ENCODE measurements at regions not wholly inside any gene's neighbourhood (a gene's known extent, or its start where the extent isn't known, plus 50 kb on each side); places are given as distances from the start of the nearest gene placed in this dataset.

DNA sequence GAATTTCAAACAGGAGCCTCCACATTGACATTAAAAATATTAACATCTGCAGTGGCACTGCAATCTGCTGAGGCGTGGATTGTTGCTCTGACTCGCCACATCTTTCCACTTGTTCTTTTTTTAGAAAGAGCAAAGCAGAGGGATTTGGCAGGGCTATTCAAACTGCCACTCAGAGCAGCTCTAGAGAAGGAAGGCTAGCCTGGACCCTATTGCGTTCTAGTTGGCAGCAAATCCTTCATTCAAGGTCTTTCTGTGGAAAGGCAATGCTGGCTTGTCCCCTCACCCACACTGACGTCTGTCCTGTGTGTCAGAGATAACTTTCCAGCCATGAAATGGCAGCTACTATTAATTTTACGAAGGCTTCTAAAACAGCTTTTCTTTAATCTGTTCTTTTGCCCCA, 483.2 kb upstream of the SGO1 start:
- peaks cover 0 to 3% of the 10 kb centered on the region in 2 experiments for H3K9me3 ChIP-seq (ENCODE audit: control insufficient read depth in 1 of 2, insufficient read depth in 1 of 2, low read length in 2 of 2)

DNA sequence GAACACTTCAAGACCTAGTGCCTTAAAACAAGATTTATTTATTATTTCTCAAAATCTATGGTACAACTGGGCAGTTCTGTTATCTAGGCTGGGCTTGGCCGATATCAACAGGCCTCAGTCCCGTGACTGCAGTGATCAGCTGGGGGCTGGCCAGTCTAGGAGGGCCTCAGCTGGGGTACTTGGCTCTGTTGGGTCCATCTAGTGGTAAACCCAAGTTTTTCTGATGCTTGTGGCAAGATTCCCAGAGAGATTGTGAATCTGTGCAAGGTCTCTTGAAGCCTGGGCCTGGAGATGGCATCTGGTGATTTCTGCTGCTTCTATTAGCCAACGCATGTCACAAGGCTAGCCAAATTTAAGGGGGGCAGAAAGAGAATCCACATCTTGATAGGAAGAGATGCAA, 482.4 kb upstream of the SGO1 start:
- CTCF ChIA-PET = no interaction called here
- H3K4me3 ChIP-seq (ENCODE audit: low read length) = no peak overlapping the region
- Mint-ChIP-seq H3K27ac (no peak overlapping the region), H3K4me1 (ENCODE audit: low read depth) (no peaks in the 10 kb centered on the region), H3K4me3 (no peak overlapping the region), H3K9me3 (peaks cover 14% of the 10 kb centered on the region), H3K27me3 (no peaks in the 10 kb centered on the region), H3K36me3 (ENCODE audit: low read depth) (no peaks in the 10 kb centered on the region)
- H3K27ac ChIP-seq (ENCODE audit: low read depth in 1 of 2, low read length in 2 of 2) = no peak overlapping the region
- TF ChIP-seq, protein P1, sequence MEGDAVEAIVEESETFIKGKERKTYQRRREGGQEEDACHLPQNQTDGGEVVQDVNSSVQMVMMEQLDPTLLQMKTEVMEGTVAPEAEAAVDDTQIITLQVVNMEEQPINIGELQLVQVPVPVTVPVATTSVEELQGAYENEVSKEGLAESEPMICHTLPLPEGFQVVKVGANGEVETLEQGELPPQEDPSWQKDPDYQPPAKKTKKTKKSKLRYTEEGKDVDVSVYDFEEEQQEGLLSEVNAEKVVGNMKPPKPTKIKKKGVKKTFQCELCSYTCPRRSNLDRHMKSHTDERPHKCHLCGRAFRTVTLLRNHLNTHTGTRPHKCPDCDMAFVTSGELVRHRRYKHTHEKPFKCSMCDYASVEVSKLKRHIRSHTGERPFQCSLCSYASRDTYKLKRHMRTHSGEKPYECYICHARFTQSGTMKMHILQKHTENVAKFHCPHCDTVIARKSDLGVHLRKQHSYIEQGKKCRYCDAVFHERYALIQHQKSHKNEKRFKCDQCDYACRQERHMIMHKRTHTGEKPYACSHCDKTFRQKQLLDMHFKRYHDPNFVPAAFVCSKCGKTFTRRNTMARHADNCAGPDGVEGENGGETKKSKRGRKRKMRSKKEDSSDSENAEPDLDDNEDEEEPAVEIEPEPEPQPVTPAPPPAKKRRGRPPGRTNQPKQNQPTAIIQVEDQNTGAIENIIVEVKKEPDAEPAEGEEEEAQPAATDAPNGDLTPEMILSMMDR (IDR thresholded peaks at IDR 0.05) = no peak
- H3K27me3 ChIP-seq (ENCODE audit: control insufficient read depth in 1 of 2, insufficient read depth in 2 of 2, low read length in 2 of 2) = no peaks in the 10 kb centered on the region
- no peaks in the 10 kb centered on the region for H3K4me1 ChIP-seq (ENCODE audit: insufficient read depth, low read length)
- peaks cover 0 to 3% of the 10 kb centered on the region in 2 experiments for H3K9me3 ChIP-seq (ENCODE audit: control insufficient read depth in 1 of 2, insufficient read depth in 1 of 2, low read length in 2 of 2)
- H3K36me3 ChIP-seq (ENCODE audit: insufficient read depth, low read length) = no peaks in the 10 kb centered on the region
- no peak for DNase-seq
- intact Hi-C loops (cut with DNase I, micrococcal nuclease) = no loop called here
- no peak for ATAC-seq (ENCODE audit: poor library complexity)
- POLR2A ChIA-PET = no interaction called here

More for the DNA sequence above, 483.2 kb upstream of the SGO1 start:
- Histone ChIP-seq H3K4me3 (ENCODE audit: low read length) (no peak overlapping the region), H3K27ac (ENCODE audit: low read depth in 1 of 2, low read length in 2 of 2) (no peak overlapping the region), H3K36me3 (ENCODE audit: insufficient read depth, low read length) (no peaks in the 10 kb centered on the region), H3K4me1 (ENCODE audit: insufficient read depth, low read length) (no peaks in the 10 kb centered on the region), H3K27me3 (ENCODE audit: control insufficient read depth in 1 of 2, insufficient read depth in 2 of 2, low read length in 2 of 2) (no peaks in the 10 kb centered on the region)
- TF ChIP-seq, protein P1 (IDR thresholded peaks at IDR 0.05) = no peak
- CTCF ChIA-PET = no interaction called here
- H3K27me3 Mint-ChIP-seq = no peaks in the 10 kb centered on the region
- H3K27ac Mint-ChIP-seq = no peak overlapping the region
- ATAC-seq (ENCODE audit: poor library complexity) (no peak), DNase-seq (no peak)
- peaks cover 17% of the 10 kb centered on the region for H3K9me3 Mint-ChIP-seq
- no peaks in the 10 kb centered on the region for H3K4me1 Mint-ChIP-seq (ENCODE audit: low read depth)
- POLR2A ChIA-PET = no interaction called here
- H3K36me3 Mint-ChIP-seq (ENCODE audit: low read depth) = no peaks in the 10 kb centered on the region
- H3K4me3 Mint-ChIP-seq = no peak overlapping the region
- intact Hi-C loops (cut with DNase I, micrococcal nuclease) = no loop called here

DNA sequence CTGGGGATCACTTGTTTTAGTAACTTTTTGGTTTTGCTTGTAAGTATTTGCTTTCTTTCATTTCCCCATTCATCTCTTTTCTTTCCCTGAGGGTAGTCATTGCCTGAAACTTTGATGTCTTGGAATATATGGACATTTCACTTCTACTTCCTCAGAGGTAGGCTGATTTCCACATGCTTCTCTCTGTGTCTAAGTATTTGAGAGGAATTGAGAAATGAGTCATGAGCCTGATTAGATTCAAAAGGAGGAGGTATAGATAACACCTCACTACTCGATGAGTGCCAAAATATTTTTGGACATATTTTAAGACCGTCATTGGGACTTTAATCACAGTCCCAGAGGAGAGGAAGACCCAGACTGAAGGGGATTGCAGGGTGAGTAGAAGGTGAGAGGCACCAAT, 480.1 kb upstream of the SGO1 start:
- H3K9me3 Mint-ChIP-seq = peaks cover 7% of the 10 kb centered on the region
- TF ChIP-seq, protein P1 (IDR thresholded peaks at IDR 0.05) = no peak
- POLR2A ChIA-PET = no interaction called here
- no peak overlapping the region for H3K27ac Mint-ChIP-seq
- Histone ChIP-seq H3K4me1 (ENCODE audit: insufficient read depth, low read length) (no peaks in the 10 kb centered on the region), H3K27me3 (ENCODE audit: control insufficient read depth in 1 of 2, insufficient read depth in 2 of 2, low read length in 2 of 2) (no peaks in the 10 kb centered on the region), H3K36me3 (ENCODE audit: insufficient read depth, low read length) (no peaks in the 10 kb centered on the region), H3K9me3 (ENCODE audit: control insufficient read depth in 1 of 2, insufficient read depth in 1 of 2, low read length in 2 of 2) (peaks cover 0 to 8% of the 10 kb centered on the region in 2 experiments), H3K27ac (ENCODE audit: low read depth in 1 of 2, low read length in 2 of 2) (no peak overlapping the region), H3K4me3 (ENCODE audit: low read length) (no peak overlapping the region)
- intact Hi-C loops (cut with DNase I, micrococcal nuclease) = no loop called here
- CTCF ChIA-PET = no interaction called here
- H3K36me3 Mint-ChIP-seq (ENCODE audit: low read depth) = no peaks in the 10 kb centered on the region
- ATAC-seq (ENCODE audit: poor library complexity) = no peak
- no peaks in the 10 kb centered on the region for H3K27me3 Mint-ChIP-seq
- no peaks in the 10 kb centered on the region for H3K4me1 Mint-ChIP-seq (ENCODE audit: low read depth)
- DNase-seq = no peak
- no peak overlapping the region for H3K4me3 Mint-ChIP-seq
